H1 (cell line): ENCODE measurements at regions not wholly inside any gene's neighbourhood (a gene's known extent, or its start where the extent isn't known, plus 50 kb on each side); places are given as distances from the start of the nearest gene placed in this dataset.
A peak's percentile ranks its signal among the peaks of the same experiment; 100 is the strongest.

ENCODE experiments used
- CTCF ChIA-PET: fragments of 300-600 bp; sonication (Branson Sonifier 250); formaldehyde crosslinking; loops from one replicate; lab custom pipeline; 2021; ENCODE audit not compliant: partially characterized antibody; lab: Charles Lee
- POLR2A ChIA-PET: fragments of 300-600 bp; sonication (Branson Sonifier 250); formaldehyde crosslinking; loops from one replicate; lab custom pipeline; 2021; ENCODE audit warnings: inconsistent platforms; ENCODE audit not compliant: partially characterized antibody; lab: Charles Lee
- DNase-seq, 2 experiments: peaks; one replicate each; pipeline versions ENCODE4 v3.0.0 to v3.0.0-alpha.2; 2010 to 2022; ENCODE audit warnings: low spot score in 2 of 2, low read depth in 1 of 2, mixed read lengths in 1 of 2
- FAIRE-seq: peaks from 2 replicates; lab custom pipeline; 2011; peaks lifted over from hg19 to GRCh38; lab: Jason Lieb, UNC
- H2AFZ ChIP-seq: 2 replicates; pipeline ENCODE4 v1.8.1; 2012; ENCODE audit warnings: low read length, inconsistent platforms
- H2AK5ac ChIP-seq: 2 replicates; pipeline ENCODE4 v1.6.1; 2013; ENCODE audit warnings: low read depth, low read length
- H2BK120ac ChIP-seq: replicated peaks from 2 replicates; pipeline ENCODE3; 2013; ENCODE audit warnings: low read depth, low read length, inconsistent platforms
- H2BK12ac ChIP-seq: 2 replicates; pipeline ENCODE4 v1.6.1; 2013; ENCODE audit warnings: low read depth, low read length
- H2BK15ac ChIP-seq: 2 replicates; pipeline ENCODE4 v1.6.1; 2013; ENCODE audit warnings: low read length
- H2BK20ac ChIP-seq: 2 replicates; pipeline ENCODE4 v1.6.1; 2013; ENCODE audit warnings: low read length
- H2BK5ac ChIP-seq: 2 replicates; pipeline ENCODE4 v1.6.1; 2013; ENCODE audit warnings: low read depth, low read length
- H3K14ac ChIP-seq: 2 replicates; pipeline ENCODE4 v1.6.1; 2013; ENCODE audit warnings: inconsistent platforms; ENCODE audit not compliant: insufficient read length
- H3K18ac ChIP-seq: 2 replicates; pipeline ENCODE4 v1.6.1; 2013; ENCODE audit warnings: low read length; ENCODE audit errors: extremely low read depth
- H3K23ac ChIP-seq: 2 replicates; pipeline ENCODE4 v1.6.1; 2013; ENCODE audit warnings: inconsistent platforms; ENCODE audit not compliant: insufficient read length
- H3K23me2 ChIP-seq: 2 replicates; pipeline ENCODE4 v1.6.1; 2013; ENCODE audit warnings: low read depth, low read length
- H3K27ac ChIP-seq: 2 replicates; pipeline ENCODE4 v1.6.1; 2011; ENCODE audit warnings: low read depth, low read length, inconsistent platforms
- H3K27me3 ChIP-seq, 4 experiments: replicated peaks in 1 of 4; 1 replicate in 1 of 4; 2 replicates in 3 of 4; pipeline versions ENCODE4 v1.6.1 to v1.8.1; 2011 to 2013; ENCODE audit warnings: low read length in 3 of 4, mild to moderate bottlenecking in 3 of 4, inconsistent platforms in 2 of 4, mixed read lengths in 2 of 4, moderate library complexity in 1 of 4; ENCODE audit not compliant: control insufficient read depth in 3 of 4, insufficient read depth in 3 of 4; ENCODE audit errors: extremely low read depth in 1 of 4
- H3K36me3 ChIP-seq, 4 experiments: 2 replicates each; pipeline versions ENCODE4 v1.6.1 to v1.8.1; 2011 to 2013; ENCODE audit warnings: mild to moderate bottlenecking in 4 of 4, low read length in 3 of 4, moderate library complexity in 2 of 4, control low read depth in 1 of 4, inconsistent platforms in 1 of 4; ENCODE audit not compliant: insufficient read depth in 4 of 4, control insufficient read depth in 2 of 4
- H3K4ac ChIP-seq: replicated peaks from 2 replicates; pipeline ENCODE3; 2013; ENCODE audit warnings: low read length, low read depth, mixed read lengths, inconsistent platforms; ENCODE audit not compliant: insufficient read length
- H3K4me1 ChIP-seq, 4 experiments: replicated peaks in 1 of 4; 1 replicate in 1 of 4; 2 replicates in 3 of 4; pipeline versions ENCODE4 v1.6.1 to v1.8.1; 2011 to 2013; ENCODE audit warnings: low read length in 3 of 4, inconsistent platforms in 2 of 4, mixed read lengths in 1 of 4; ENCODE audit not compliant: insufficient read depth in 4 of 4, control insufficient read depth in 3 of 4
- H3K4me2 ChIP-seq, 2 experiments: 2 replicates each; pipeline versions ENCODE4 v1.6.1 to v1.8.1; 2011 to 2013; ENCODE audit warnings: low read depth in 2 of 2, low read length in 2 of 2, control low read depth in 1 of 2, inconsistent platforms in 1 of 2, mild to moderate bottlenecking in 1 of 2; ENCODE audit not compliant: insufficient read depth in 1 of 2
- H3K4me3 ChIP-seq, 4 experiments: fragments of 200-600, 300-600 bp in 1 of 4; sonication (generic), shearing (Covaris generic), sonication (Bioruptor Twin) in 1 of 4; 2 replicates each; pipeline versions ENCODE4 v1.5.1 to v1.8.1; 2011 to 2016; ENCODE audit warnings: low read length in 4 of 4, low read depth in 3 of 4, control low read depth in 2 of 4, inconsistent platforms in 2 of 4, mild to moderate bottlenecking in 2 of 4, mixed read lengths in 1 of 4, moderate library complexity in 1 of 4; ENCODE audit not compliant: insufficient read depth in 2 of 4; ENCODE audit errors: extremely low read depth in 1 of 4
- H3K56ac ChIP-seq: replicated peaks from 2 replicates; pipeline ENCODE3; 2013; ENCODE audit warnings: low read depth, mild to moderate bottlenecking, mixed read lengths, low read length, inconsistent platforms; ENCODE audit not compliant: insufficient read length
- H3K79me1 ChIP-seq: 2 replicates; pipeline ENCODE4 v1.6.1; 2013; ENCODE audit warnings: low read depth, low read length, control low read depth
- H3K79me2 ChIP-seq, 2 experiments: 2 replicates each; pipeline versions ENCODE4 v1.6.1 to v1.8.1; 2012 to 2013; ENCODE audit warnings: low read length in 2 of 2, mild to moderate bottlenecking in 2 of 2, inconsistent platforms in 1 of 2; ENCODE audit not compliant: insufficient read depth in 2 of 2, control insufficient read depth in 1 of 2
- H3K9ac ChIP-seq, 4 experiments: replicated peaks in 1 of 4; 1 replicate in 1 of 4; 2 replicates in 3 of 4; pipeline versions ENCODE4 v1.6.1 to v1.8.1; 2011 to 2013; ENCODE audit warnings: low read depth in 3 of 4, low read length in 3 of 4, control low read depth in 2 of 4, mild to moderate bottlenecking in 2 of 4, moderate library complexity in 2 of 4, inconsistent platforms in 1 of 4; ENCODE audit errors: extremely low read depth in 1 of 4
- H3K9me3 ChIP-seq, 2 experiments: 2 replicates each; pipeline versions ENCODE4 v1.6.1 to v1.8.1; 2012 to 2013; ENCODE audit warnings: mild to moderate bottlenecking in 2 of 2, moderate library complexity in 2 of 2, control low read depth in 1 of 2, inconsistent platforms in 1 of 2, low read depth in 1 of 2, low read length in 1 of 2, mixed read lengths in 1 of 2; ENCODE audit not compliant: insufficient read depth in 2 of 2
- H4K20me1 ChIP-seq, 2 experiments: replicated peaks in 1 of 2; 2 replicates each; pipeline versions ENCODE3 to v1.8.1; 2011 to 2013; ENCODE audit warnings: inconsistent platforms in 2 of 2, low read length in 2 of 2, mild to moderate bottlenecking in 1 of 2; ENCODE audit not compliant: insufficient read depth in 2 of 2, control insufficient read depth in 1 of 2
- H4K5ac ChIP-seq: 2 replicates; pipeline ENCODE4 v1.6.1; 2013; ENCODE audit warnings: low read length, low read depth, mixed read lengths, inconsistent platforms; ENCODE audit not compliant: insufficient read length
- H4K8ac ChIP-seq: 2 replicates; pipeline ENCODE4 v1.8.0; 2013; ENCODE audit warnings: mild to moderate bottlenecking, moderate library complexity, low read length, inconsistent platforms; ENCODE audit not compliant: insufficient read depth; ENCODE audit errors: extremely low read depth
- H4K91ac ChIP-seq: replicated peaks from 2 replicates; pipeline ENCODE3; 2013; ENCODE audit warnings: low read length, mixed read lengths, inconsistent platforms; ENCODE audit not compliant: insufficient read length
- BCL11A ChIP-seq, 2 experiments: IDR thresholded peaks; one replicate each; pipeline ENCODE4 v1.6.1; 2011; ENCODE audit warnings: low read depth in 2 of 2, low read length in 2 of 2, mild to moderate bottlenecking in 2 of 2
- FOSL1 ChIP-seq: IDR thresholded peaks from 2 replicates; pipeline ENCODE4 v1.6.1; 2011; ENCODE audit warnings: mild to moderate bottlenecking, low read depth, low read length, moderate library complexity; ENCODE audit not compliant: insufficient read depth
- MAFK ChIP-seq: IDR thresholded peaks from 2 replicates; pipeline ENCODE4 v1.6.1; 2012; ENCODE audit warnings: low read depth, mild to moderate bottlenecking, improper control_type of control experiment, low read length
- WGBS, 2 experiments: shearing (Covaris generic) in 1 of 2; methylation state at CpG; one replicate each; pipeline versions ENCODE4 v1.1.6 to v1.1.7; 2013 to 2015; ENCODE audit warnings: low lambda C conversion rate in 2 of 2, mixed read lengths in 2 of 2, inconsistent platforms in 1 of 2, low coverage in 1 of 2, missing lambda C conversion rate in 1 of 2; ENCODE audit not compliant: insufficient replicate concordance in 2 of 2, insufficient coverage in 1 of 2, insufficient read length in 1 of 2; ENCODE audit errors: extremely low coverage in 1 of 2, missing lambda C conversion rate in 1 of 2; 5-methylcytosine and 5-hydroxymethylcytosine counted together
- TF ChIP-seq, protein P1 (sequence below), 3 experiments: IDR thresholded peaks; 1 replicate in 2 of 3; 2 replicates in 1 of 3; pipeline versions ENCODE4 v1.5.1 to v1.6.1; 2011; ENCODE audit warnings: low read length in 3 of 3, mild to moderate bottlenecking in 3 of 3, inconsistent platforms in 2 of 3, low read depth in 1 of 3, moderate library complexity in 1 of 3; ENCODE audit not compliant: insufficient read depth in 1 of 3; ENCODE audit errors: control extremely low read depth in 1 of 3

GRCh38 chr12:22879203-22879602 lies 254.2 kb downstream of the ETNK1 start:
- Histone ChIP-seq H3K9me3 (no peaks in the 10 kb centered on the region), H3K79me1 (no peaks in the 10 kb centered on the region), H4K8ac (no peak overlapping the region), H2AFZ (no peak overlapping the region), H3K23ac (no peak overlapping the region), H3K27ac (no peak overlapping the region), H3K36me3 (no peaks in the 10 kb centered on the region), H3K27me3 (no peaks in the 10 kb centered on the region), H4K20me1 (no peaks in the 10 kb centered on the region), H3K79me2 (no peaks in the 10 kb centered on the region), H2BK120ac (no peak overlapping the region), H3K18ac (no peak overlapping the region), H3K4me2 (no peak overlapping the region), H4K91ac (no peak overlapping the region), H3K4ac (no peak overlapping the region), H3K4me3 (no peak overlapping the region), H3K23me2 (no peaks in the 10 kb centered on the region), H4K5ac (no peak overlapping the region), H3K9ac (no peak overlapping the region), H2BK15ac (no peak overlapping the region), H2BK12ac (no peak overlapping the region), H2AK5ac (no peak overlapping the region), H3K14ac (no peak overlapping the region), H2BK20ac (no peak overlapping the region), H3K4me1 (no peaks in the 10 kb centered on the region), H3K56ac (no peak overlapping the region), H2BK5ac (no peak overlapping the region)
- FAIRE-seq (no peak), DNase-seq (no peak)
- 80% methylated on average over 1 of the region's 1 CpG; no CpG with 5 or more reads in 1 of the 2 experiments for WGBS, 2 experiments
- no peak for TF ChIP-seq FOSL1
- no peak for TF ChIP-seq BCL11A (IDR thresholded peaks at IDR 0.05; ENCODE audit: low read depth in 2 of 2, low read length in 2 of 2)
- TF ChIP-seq, protein P1, sequence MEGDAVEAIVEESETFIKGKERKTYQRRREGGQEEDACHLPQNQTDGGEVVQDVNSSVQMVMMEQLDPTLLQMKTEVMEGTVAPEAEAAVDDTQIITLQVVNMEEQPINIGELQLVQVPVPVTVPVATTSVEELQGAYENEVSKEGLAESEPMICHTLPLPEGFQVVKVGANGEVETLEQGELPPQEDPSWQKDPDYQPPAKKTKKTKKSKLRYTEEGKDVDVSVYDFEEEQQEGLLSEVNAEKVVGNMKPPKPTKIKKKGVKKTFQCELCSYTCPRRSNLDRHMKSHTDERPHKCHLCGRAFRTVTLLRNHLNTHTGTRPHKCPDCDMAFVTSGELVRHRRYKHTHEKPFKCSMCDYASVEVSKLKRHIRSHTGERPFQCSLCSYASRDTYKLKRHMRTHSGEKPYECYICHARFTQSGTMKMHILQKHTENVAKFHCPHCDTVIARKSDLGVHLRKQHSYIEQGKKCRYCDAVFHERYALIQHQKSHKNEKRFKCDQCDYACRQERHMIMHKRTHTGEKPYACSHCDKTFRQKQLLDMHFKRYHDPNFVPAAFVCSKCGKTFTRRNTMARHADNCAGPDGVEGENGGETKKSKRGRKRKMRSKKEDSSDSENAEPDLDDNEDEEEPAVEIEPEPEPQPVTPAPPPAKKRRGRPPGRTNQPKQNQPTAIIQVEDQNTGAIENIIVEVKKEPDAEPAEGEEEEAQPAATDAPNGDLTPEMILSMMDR (IDR thresholded peaks at IDR 0.05; ENCODE audit: control extremely low read depth in 1 of 3, insufficient read depth in 1 of 3, low read depth in 1 of 3, low read length in 3 of 3), result no peak
- peak; percentile 74 for TF ChIP-seq MAFK
- POLR2A ChIA-PET, result no interaction called here
- CTCF ChIA-PET, result no interaction called here
